ENCODE measurements at regions not wholly inside any gene's neighbourhood (a gene's known extent, or its start where the extent isn't known, plus 50 kb on each side); places are given as distances from the start of the nearest gene placed in this dataset.

DNA sequence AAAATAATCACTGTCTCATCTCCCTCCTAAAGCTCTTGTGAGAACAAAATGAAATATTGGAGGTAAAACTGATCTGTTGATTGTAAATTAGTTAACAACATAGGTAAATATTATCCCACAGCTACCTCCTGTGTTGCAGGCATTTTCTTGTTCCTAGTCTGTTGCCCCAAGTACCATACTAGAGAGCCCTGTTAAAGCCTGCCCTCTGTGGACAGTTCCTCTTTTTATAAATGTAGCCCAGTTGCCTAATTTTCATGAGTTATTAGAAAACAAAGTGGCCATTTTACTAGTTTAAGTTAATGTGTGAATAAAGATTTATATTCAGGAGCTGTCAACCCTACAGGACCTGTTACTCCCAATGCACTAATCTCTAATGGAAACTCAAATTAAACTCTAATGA, 180.0 kb upstream of the KCND3 start:
- Histone ChIP-seq H3K4me3 (ENCODE audit: control insufficient read depth in 2 of 3, extremely low read depth in 1 of 3, insufficient read depth in 2 of 3, low read depth in 1 of 3, low read length in 3 of 3) (no peak overlapping the region), H3K9me1 (ENCODE audit: control insufficient read depth, extremely low read depth, insufficient read depth, low read length) (no peaks in the 10 kb centered on the region), H3K4me2 (ENCODE audit: control insufficient read depth, extremely low read depth, insufficient read depth, low read depth, low read length) (no peak overlapping the region), H3K9me3 (ENCODE audit: control insufficient read depth, low read depth, low read length) (no peaks in the 10 kb centered on the region), H3K27me3 (ENCODE audit: control insufficient read depth, extremely low read depth, insufficient read depth, low read length) (peaks cover 7% of the 10 kb centered on the region), H3K79me2 (ENCODE audit: control insufficient read depth, insufficient read depth, low read length) (no peaks in the 10 kb centered on the region), H3K27ac (ENCODE audit: control insufficient read depth, insufficient read depth, low read length) (no peak overlapping the region), H2AFZ (ENCODE audit: control insufficient read depth, low read length) (no peak overlapping the region), H3K4me1 (ENCODE audit: control insufficient read depth, extremely low read depth, insufficient read depth, low read length) (no peaks in the 10 kb centered on the region), H3K36me3 (ENCODE audit: control insufficient read depth in 2 of 2, extremely low read depth in 1 of 2, insufficient read depth in 2 of 2, low read length in 2 of 2) (no peaks in the 10 kb centered on the region), H4K20me1 (ENCODE audit: control insufficient read depth, extremely low read depth, insufficient read depth, low read length) (no peaks in the 10 kb centered on the region), H3K9ac (ENCODE audit: control insufficient read depth, extremely low read depth, insufficient read depth, low read length) (no peak overlapping the region)
- dilution Hi-C loops (cut with MboI; ENCODE audit: extremely low pct_ligation_motif_present, low sequenced_read_pairs) = no loop called here
- FAIRE-seq = no peak
- no peak for DNase-seq (ENCODE audit: low read depth, low spot score)
- TF ChIP-seq, protein P1, sequence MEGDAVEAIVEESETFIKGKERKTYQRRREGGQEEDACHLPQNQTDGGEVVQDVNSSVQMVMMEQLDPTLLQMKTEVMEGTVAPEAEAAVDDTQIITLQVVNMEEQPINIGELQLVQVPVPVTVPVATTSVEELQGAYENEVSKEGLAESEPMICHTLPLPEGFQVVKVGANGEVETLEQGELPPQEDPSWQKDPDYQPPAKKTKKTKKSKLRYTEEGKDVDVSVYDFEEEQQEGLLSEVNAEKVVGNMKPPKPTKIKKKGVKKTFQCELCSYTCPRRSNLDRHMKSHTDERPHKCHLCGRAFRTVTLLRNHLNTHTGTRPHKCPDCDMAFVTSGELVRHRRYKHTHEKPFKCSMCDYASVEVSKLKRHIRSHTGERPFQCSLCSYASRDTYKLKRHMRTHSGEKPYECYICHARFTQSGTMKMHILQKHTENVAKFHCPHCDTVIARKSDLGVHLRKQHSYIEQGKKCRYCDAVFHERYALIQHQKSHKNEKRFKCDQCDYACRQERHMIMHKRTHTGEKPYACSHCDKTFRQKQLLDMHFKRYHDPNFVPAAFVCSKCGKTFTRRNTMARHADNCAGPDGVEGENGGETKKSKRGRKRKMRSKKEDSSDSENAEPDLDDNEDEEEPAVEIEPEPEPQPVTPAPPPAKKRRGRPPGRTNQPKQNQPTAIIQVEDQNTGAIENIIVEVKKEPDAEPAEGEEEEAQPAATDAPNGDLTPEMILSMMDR (optimal IDR thresholded peaks at IDR 0.05 in 1 of 3, IDR thresholded peaks at IDR 0.05 in 1 of 3, conservative IDR thresholded peaks at IDR 0.05 in 1 of 3; ENCODE audit: extremely low read depth in 1 of 3, insufficient read depth in 2 of 3, low read length in 3 of 3) = no peak
- TF ChIP-seq EZH2 (IDR thresholded peaks at IDR 0.05; ENCODE audit: low read length) = no peak

DNA sequence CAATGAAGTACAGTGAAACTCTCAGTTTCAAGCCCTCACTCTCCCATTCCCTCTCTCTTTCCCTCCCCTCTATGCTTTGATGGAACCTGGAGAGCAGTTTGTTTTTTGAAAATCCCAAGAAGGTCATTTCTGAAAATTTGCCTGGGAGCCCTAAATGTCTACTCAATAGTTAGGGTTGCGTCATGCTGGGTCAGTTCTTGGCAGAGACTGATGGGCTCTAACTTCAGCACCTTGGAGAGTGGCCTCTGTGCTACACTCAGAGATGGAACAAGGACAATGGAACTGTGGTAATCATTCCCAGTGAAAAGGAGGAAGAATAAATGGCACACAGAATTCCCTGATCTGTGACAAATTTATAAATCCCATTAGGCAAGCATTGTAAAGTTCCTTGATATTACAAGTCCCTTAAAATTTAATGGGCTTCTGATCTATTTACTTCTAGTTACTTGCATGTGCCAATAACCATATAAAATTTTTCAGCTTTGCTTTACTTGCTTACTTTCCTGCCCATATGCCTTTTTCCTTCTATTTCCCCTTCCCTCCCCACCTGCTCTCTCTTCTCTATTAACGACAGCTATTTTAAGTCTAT, 182.9 kb upstream of the KCND3 start:
- Histone ChIP-seq H3K9ac (ENCODE audit: control insufficient read depth, extremely low read depth, insufficient read depth, low read length) (no peak overlapping the region), H3K36me3 (ENCODE audit: control insufficient read depth in 2 of 2, extremely low read depth in 1 of 2, insufficient read depth in 2 of 2, low read length in 2 of 2) (no peaks in the 10 kb centered on the region), H3K4me1 (ENCODE audit: control insufficient read depth, extremely low read depth, insufficient read depth, low read length) (no peaks in the 10 kb centered on the region), H4K20me1 (ENCODE audit: control insufficient read depth, extremely low read depth, insufficient read depth, low read length) (no peaks in the 10 kb centered on the region), H3K27me3 (ENCODE audit: control insufficient read depth, extremely low read depth, insufficient read depth, low read length) (peaks cover under 1% of the 10 kb centered on the region), H3K4me3 (ENCODE audit: control insufficient read depth in 2 of 3, extremely low read depth in 1 of 3, insufficient read depth in 2 of 3, low read depth in 1 of 3, low read length in 3 of 3) (no peak overlapping the region), H2AFZ (ENCODE audit: control insufficient read depth, low read length) (no peak overlapping the region), H3K9me3 (ENCODE audit: control insufficient read depth, low read depth, low read length) (no peaks in the 10 kb centered on the region), H3K79me2 (ENCODE audit: control insufficient read depth, insufficient read depth, low read length) (no peaks in the 10 kb centered on the region), H3K27ac (ENCODE audit: control insufficient read depth, insufficient read depth, low read length) (no peak overlapping the region), H3K4me2 (ENCODE audit: control insufficient read depth, extremely low read depth, insufficient read depth, low read depth, low read length) (no peak overlapping the region), H3K9me1 (ENCODE audit: control insufficient read depth, extremely low read depth, insufficient read depth, low read length) (no peaks in the 10 kb centered on the region)
- FAIRE-seq (peak; percentile 64), DNase-seq (ENCODE audit: low read depth, low spot score) (peak; percentile 7)
- dilution Hi-C loops (cut with MboI; ENCODE audit: extremely low pct_ligation_motif_present, low sequenced_read_pairs) = no loop called here
- TF ChIP-seq, protein P1 (optimal IDR thresholded peaks at IDR 0.05 in 1 of 3, IDR thresholded peaks at IDR 0.05 in 1 of 3, conservative IDR thresholded peaks at IDR 0.05 in 1 of 3; ENCODE audit: extremely low read depth in 1 of 3, insufficient read depth in 2 of 3, low read length in 3 of 3) = no peak
- TF ChIP-seq EZH2 (IDR thresholded peaks at IDR 0.05; ENCODE audit: low read length) = no peak
